GM21423 (cell line): ENCODE measurements at regions not wholly inside any gene's neighbourhood (a gene's known extent, or its start where the extent isn't known, plus 50 kb on each side); places are given as distances from the start of the nearest gene placed in this dataset.
"Not testable (repeated sequence)": the region's sequence is repeated elsewhere in the genome, so short reads cannot be mapped to it uniquely, and the experiment has no call there.

Experiments used
- ATAC-seq: cut with Tn5 transposase; IDR thresholded peaks from one replicate; pipeline ENCODE4 v1.9.1; 2021; ENCODE audit warnings: mild to moderate bottlenecking, moderate library complexity; ENCODE audit not compliant: unreplicated experiment

DNA sequence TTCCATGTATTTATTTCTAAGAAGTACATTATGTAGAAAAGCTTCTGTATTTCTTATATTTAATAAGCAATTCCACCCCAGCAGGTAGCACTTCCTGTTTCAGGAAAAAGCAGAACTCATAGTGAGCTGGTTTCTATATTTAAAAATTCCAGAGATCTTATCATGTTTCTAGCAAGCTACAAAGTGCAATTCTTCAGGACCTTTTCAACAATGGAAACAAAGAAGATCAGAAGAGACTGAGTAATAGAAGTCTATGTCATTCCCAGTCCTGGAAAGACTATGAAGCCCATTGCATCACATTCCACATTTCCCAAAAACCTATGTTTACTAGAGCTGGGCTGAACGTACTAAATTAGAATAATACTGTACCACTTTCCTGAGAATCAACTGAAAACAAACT lies 302.6 kb upstream of the NRSN1 start:
- no peak for ATAC-seq

DNA sequence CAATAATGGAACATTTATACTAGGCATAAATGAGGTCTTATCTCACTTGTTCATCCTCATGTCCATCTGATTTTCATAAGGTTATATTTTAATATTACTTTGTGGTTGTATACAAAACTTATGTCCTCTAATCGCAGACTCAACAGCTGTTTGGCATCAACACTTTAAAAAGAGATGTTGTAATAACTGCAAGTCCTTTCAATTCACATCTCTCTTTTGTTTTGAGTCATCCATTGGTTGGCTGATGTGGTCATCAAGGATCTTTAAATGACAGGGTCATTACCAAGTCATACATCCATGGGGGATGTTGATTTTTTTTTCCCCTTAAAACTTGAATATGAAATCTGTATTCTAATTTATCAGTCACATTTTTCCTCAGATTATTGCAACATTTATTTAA lies 299.4 kb upstream of the NRSN1 start:
- no peak for ATAC-seq

DNA sequence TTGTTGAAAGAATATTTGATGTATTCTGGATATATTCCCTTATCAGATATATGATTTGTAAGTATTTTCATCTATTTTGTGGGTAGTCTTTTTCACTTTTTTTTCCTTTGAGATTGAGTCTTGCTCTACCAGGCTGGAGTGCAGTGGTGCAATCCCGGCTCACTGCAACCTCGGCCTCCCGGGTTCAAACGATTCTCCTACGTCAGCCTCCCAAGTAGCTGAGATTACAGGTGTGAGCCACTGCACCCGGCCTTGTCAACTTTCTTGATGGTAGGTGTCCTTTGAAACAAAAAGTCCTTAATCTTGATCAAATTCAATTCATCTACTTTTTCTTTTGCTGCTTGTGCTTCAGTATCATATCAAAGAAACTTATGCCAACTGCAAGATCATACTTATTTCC lies 297.2 kb upstream of the NRSN1 start:
- ATAC-seq = no peak

DNA sequence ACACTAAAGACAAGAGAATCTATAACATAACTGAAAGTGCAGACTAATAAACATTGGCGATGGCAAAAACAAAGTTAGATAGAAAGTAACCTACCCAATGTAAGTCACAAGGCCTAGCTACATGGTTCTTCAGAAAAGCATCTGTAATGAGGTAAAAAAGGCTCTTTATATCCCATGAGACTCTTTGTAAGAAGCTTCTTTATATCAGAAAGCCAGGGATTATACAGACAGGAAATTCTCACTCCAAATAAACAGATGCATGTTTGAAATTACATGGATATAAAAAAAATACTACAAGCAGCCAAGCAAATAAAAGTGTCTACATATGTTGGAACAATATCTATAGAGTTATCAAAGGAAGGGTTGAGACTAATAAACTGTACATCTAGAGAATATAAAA lies 284.9 kb upstream of the NRSN1 start:
- no peak for ATAC-seq

DNA sequence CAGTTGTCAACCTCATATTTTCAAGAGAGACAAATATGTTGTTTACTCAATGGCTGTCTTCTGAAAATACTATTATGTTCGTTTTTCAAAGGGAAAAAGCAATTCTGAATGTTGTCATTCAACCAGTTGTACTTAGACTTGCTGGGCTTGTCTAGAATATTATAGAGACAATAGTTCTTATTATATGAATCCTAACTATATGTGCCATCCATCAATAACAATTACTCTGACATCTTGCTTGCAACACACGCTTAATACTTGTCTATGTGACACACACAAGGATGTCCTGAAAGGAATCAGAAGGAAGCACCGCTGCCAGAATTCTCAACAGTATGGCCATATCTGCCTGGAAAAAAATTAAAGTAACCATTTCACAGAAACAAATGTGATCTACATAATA lies 283.3 kb upstream of the NRSN1 start:
- no peak for ATAC-seq

DNA sequence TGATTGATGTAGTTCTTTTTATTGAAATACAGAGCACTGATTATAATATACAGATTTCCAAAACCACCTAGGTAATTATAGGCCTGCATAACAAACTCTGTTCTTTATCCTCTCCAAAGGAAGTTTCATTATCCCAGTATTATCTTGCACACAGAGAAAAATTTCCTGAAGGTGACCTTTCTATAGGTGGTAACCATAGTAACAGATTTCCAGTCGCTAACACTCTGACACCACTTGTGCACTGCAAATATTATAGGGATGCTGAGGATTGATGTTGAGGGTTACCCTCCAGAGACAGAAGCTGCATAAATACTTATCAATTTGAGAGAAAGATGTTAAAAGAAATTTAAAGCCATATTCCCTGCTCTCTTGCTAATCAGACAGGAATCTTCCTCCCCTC lies 274.5 kb upstream of the NRSN1 start:
- ATAC-seq = no peak

DNA sequence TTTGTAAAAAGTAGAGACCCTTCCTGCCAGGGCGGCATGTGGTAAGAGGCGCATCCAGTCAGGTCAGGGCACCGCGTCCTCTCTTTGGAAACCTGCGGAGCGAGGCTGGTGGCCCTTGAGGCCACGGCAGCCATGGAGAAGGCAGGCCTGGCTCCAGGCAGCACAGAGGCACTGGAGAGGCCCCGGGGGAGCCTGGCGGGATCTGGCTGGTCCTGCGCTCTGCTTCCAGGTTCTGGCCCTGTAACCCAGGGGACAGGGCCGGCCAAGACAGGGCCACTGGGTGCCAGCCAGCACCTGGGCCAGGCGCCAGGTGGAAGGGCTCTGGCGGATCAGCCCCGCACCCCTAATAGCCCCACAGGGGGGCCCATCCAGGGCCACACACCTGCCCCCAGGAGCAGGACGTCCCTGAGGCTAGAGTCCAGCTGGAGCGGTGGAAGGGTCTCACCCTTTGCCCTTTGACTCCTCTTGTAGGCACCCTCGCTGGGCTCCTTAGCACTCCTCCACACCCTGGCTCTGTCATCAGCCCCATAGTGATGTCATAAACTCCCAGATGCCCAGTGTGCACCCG lies 272.4 kb upstream of the NRSN1 start:
- ATAC-seq = not testable (repeated sequence)

DNA sequence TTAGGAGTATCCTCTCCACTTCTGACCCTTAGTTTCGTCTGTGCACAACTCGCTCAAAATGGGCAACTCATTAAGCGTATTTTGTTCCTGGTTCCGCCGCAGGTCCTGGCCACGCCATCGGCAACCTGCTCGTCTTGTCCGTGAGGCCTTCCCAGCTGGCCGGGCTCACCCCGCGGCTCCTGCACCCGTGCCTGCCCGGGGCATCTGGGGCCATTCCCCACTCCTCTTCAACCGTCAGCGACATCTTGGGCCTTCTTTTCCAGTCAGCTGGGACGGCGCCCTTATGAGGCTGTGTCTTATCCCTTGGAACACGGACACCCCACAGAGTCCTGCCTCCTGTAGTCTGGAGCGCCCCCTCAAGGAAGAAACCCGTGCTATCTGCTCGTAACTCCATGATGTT lies 271.9 kb upstream of the NRSN1 start:
- not testable (repeated sequence) for ATAC-seq

DNA sequence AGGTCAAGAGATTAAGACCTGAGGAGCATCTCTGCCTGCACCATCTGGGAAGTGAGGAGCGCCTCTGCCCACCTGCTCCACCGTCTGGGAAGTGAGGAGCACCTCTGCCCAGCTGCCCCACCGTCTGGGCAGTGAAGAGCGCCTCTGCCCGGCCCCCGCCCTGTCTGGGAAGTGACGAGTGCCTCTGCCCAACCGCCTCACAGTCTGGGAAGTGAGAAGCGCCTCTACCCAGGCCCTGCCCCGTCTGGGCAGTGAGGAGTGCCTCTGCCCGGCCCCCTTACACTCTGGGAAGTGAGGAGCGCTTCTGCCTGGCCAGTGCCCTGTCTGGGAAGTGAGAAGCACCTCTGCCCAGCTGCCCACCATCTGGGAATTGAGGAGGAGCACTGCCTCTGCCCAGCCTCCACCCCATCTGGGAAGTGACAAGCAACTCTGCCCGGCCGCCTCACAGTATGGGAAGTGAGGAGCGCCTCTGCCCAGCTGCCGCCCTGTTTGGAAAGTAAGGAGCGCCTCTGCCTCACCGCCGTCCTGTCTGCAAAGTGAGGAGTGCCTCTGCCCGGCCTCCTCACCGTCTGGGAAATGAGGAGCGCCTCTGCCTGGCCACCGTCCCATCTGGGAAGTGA lies 270.4 kb upstream of the NRSN1 start:
- ATAC-seq = no peak

DNA sequence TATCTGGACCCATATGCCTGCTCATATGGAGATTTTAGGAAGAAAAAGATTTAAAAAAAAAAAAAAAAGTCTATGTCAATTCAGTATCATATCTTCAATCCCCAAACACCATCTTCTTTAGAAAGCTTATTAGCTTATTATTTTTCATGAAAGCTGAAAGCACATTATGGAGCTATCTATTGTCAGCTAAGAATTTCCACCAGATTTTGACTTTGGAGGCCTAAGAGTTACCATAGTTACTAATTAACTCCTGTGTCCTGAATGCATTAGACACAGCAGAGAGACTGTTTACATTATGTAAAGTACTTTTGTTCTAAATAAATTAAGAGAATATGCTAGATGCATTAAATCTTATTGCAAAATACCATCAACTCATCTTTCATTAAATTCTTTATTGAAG lies 255.5 kb upstream of the NRSN1 start:
- ATAC-seq = no peak

DNA sequence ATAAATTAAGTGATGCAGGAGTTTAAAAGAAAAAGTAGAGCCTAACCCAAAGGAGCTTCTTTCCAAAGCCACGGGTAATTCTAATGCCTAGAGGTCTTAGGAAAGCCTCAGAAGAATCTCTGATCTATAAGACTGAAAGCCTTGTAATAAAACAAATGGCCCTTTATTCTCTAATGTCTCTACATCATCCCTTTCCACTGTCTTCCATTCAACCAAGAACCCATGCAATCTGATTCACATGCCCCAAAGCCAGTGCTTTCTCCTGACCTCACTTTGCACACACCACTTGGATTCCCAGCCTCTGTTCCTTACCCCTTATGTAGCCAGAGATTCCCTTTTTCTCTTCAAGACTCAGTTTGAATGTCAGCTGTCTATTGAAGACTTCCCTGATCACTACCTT lies 252.9 kb upstream of the NRSN1 start:
- ATAC-seq = no peak

DNA sequence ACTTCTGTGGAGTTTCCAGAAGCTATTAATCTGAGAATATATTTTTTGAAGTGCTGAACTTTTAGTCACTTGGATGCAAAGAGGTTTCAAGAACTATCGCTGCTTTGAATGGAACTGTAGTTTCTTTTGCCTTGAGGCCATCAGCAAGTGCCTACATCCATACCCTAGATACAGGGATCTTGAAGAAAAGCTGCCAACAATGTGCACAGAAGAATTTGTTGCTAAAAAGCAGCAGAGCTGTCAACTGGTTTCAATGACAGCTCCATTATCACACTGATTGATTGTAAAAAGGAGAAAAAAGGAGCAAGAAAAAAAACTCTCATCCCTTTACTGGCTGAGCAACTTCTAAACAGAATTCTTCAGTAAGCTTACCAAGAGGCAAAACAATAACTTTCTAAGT lies 251.0 kb upstream of the NRSN1 start:
- ATAC-seq = no peak

DNA sequence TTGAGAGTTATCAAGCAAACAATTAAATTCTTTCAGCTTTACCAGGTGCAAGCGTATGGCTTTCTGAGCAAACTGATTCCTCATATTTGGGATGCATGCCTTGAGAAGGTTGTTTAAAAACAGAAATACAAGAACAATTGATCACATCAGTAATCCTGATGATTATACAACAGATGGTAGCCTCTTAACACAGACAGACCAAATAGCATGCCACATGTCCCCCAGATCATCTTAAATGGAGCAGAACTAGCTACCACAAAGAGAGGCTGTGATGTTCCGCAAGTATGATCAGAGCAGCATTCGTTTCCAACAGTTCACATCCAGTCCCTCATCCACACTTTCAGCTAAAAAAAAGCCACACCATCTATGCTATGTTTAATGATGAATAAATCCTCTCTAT lies 246.2 kb upstream of the NRSN1 start:
- ATAC-seq = no peak

DNA sequence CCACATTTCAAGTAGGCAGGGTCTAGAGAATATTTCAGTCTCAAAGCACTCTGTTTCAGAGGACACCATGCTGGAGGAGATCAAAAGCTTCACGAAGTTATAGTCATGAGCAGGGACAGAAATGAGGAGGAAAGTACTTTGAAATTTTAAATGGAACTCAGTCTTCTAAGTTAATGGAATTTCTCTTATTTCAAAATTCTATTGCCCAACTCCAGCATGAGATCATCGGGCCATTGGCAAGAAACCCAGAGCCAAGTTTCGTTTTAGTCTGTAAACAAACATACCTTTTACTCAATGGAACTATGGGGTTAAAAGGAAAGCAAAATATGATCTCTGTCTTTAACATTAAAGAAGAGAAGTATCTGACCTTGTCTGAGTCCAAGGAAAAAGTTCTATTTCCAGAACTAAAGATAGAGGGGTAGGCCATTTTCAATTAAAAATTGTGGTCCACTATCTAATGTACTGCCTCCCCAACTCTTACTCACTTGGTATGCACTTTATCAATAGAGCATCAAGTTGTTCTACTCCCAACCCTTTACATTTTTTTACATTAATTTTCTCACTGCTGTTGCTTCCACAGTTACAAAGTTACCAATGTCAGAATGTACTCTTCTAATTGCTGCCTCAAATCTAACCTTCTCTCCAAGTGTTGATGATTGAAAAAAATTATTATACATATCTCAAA lies 235.3 kb upstream of the NRSN1 start:
- ATAC-seq = no peak

DNA sequence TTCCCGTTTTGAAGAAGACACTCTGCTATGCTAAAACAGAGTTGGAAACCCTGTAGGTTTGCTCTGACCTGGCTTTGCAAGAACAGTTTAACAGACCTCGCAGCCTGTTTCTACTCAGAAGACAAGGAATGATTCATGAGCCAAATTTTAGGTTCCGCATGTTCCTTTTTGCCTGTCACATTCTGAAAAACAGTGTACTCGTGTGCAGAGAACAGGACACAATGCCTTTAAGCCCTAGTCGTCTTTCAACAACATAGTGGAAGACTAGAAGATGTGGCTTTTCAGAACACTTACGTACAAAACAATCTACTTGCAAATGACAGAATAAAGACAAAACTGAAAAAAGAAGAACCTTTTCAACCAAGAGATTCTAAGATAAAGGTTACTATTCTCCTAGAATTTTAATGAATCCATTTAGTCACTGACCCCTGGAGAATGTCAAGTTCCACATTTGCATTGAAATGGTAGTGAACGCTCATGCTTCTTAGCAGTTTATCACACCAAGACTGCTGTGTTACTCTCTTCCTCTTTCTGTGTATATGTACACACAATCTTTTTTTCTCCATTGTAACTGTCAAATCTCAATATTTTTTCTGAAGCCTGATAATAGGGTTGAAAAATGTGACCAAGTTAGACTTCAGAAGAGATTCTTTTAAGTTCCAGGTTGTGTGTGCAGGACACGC lies 220.7 kb upstream of the NRSN1 start:
- no peak for ATAC-seq

DNA sequence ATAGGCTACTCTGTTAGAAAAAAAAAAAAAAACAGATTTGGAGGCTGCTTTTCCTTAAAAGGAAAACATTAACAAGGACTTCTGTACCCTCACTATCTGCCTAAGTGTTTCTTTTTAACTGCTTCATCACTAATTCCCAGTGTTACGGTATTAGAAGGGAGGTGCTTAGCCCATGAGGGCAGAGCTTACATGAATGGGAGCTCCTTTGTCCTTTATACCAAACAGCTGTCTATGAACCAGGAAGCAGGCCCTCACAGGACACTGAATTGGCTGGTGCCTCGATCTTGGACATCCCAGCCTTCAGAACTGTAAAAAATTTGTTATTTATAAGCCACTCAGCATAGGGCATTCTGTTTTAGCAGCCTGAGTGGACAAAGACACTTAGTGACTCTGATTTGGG lies 215.6 kb upstream of the NRSN1 start:
- ATAC-seq = no peak

DNA sequence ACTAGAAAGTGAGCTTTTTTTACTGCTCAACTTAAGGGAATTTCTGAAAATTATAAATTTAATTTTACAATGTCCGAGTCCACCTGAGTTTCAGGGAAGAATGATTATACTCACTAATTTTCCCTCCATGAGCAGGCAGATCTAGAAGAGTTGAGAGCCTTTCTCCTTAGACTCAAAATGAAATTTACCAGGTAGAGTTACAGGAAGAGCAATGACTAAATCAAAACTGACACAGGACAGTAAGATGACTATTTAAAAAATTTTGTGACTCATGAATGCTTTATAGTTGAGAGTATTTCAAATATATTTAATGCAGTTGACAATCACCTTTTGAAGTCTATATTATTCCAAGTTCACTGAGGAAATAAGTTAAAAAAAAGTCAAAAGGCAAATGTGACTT lies 198.1 kb upstream of the NRSN1 start:
- no peak for ATAC-seq

DNA sequence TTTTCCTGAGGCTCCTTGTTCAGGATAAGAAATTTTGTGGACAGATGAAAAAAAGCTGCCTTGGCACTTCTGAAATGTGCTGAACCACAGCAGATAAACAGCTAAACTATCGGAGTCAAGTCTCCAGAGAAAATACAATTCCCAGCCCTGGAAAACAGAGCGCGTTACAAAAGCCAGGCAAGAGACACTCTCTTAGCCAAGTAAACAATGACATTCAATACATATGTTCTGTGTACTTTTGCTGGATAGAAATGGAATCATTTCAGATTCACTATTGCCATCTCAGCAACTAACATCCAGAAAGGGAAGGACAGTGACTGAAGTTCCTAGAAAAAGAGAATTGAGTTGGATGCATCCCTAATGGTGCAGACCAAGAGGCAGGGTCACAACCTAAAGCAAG lies 196.8 kb upstream of the NRSN1 start:
- no peak for ATAC-seq

DNA sequence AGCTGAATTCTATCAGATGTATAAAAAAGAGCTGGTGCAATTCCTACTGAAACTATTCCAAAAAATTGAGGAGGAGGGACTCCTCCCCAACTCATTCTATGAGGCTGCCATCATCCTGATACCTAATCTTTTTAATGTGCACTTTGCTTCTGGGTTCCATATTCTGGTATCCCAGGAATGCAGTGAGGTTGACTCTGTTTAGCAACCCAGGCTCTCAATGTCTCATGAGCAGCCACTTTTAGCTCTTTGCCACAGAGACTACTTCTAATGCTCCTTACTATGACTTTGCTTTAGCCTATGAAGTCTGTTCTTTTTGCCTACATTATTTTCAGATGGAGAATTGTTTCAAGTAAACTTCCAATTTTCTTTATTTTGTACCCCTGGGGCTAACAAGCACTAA lies 185.5 kb upstream of the NRSN1 start:
- ATAC-seq = no peak

DNA sequence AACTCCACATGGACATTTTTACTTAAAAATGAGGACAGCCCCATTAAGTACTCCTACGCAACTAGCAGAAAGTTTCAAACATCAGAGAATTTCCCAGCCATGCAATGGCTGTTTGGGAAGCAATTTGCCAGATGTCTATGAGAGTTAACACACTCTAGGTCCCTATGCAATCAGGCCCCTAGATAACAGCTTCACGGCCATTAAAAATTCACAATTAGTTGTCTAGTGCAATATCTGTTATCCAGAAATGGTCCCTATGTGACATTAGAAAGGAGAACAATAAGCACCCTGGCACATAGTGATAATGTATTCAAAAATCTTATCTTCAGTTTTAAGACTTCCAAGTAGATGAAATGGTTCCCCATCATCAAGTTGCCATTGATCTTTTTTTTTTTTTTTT lies 174.3 kb upstream of the NRSN1 start:
- ATAC-seq = no peak

DNA sequence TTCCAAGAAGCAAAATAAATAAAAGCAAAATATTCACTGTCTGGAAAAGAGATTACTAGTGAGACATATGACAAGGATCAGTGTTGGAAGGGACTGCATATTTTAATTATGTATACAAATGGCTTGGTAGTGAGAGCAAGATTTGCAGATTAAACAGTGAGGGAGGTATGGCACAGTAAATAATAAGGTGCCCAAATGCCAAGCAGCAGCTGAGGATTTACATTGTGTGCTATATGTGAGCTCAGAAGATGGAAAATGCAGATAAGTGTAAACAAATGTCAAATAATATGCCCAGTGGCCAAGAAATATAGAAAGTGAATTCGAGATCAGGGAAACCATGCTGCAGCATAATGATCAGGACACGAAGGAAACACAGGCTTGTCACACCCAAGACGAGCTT lies 173.8 kb upstream of the NRSN1 start:
- no peak for ATAC-seq

DNA sequence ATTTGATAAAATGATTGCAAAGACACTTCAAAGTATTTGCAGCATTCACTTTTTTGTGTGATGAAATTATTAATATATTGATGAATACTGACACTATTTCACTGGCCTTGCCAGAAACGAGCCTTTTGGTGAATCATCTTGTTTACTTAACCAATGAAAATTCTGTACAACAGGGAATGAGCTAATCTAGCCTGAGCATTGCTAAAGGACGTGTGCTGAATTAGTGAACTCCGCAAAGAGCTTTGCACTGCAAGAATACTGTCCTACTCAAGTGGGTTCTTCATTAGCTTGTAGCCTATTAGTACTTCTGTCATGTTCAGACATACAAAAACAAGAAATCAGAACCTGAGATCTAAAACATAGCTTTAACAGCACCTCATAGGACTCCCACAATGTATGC lies 172.0 kb upstream of the NRSN1 start:
- no peak for ATAC-seq
